SK-N-SH treated with all-trans-retinoic acid at 6 μM for 48 hours (cell line): ENCODE measurements at regions not wholly inside any gene's neighbourhood (a gene's known extent, or its start where the extent isn't known, plus 50 kb on each side); places are given as distances from the start of the nearest gene placed in this dataset.

Experiments
- ARNTL ChIP-seq: fragments of 450-650 bp; formaldehyde crosslinking; IDR thresholded peaks from 2 replicates; pipeline ENCODE4 v1.5.0; 2020; ENCODE audit warnings: low read depth, mild to moderate bottlenecking, moderate library complexity, borderline replicate concordance
- CREB5 ChIP-seq: fragments of 250-450 bp; sonication (Bioruptor Pico); IDR thresholded peaks from 2 replicates; pipeline ENCODE4 v1.5.1; 2020; ENCODE audit warnings: low read depth, mild to moderate bottlenecking, moderate library complexity
- PPARA ChIP-seq: fragments of 250-450 bp; sonication (Bioruptor Pico); IDR thresholded peaks from 2 replicates; pipeline ENCODE4 v1.5.0; 2020; ENCODE audit warnings: mild to moderate bottlenecking, borderline replicate concordance
- RARB ChIP-seq: fragments of 250-450 bp; sonication (Bioruptor Pico); IDR thresholded peaks from 2 replicates; pipeline ENCODE4 v1.8.0; 2021; ENCODE audit warnings: mild to moderate bottlenecking, moderate library complexity
- SNAI2 ChIP-seq: fragments of 250-450 bp; sonication (Bioruptor Pico); IDR thresholded peaks from 2 replicates; pipeline ENCODE4 v1.5.0; 2020; ENCODE audit warnings: mild to moderate bottlenecking, moderate library complexity
- ZC3H10 ChIP-seq: fragments of 250-450 bp; sonication (Bioruptor Pico); IDR thresholded peaks from 2 replicates; pipeline ENCODE4 v1.5.1; 2021; ENCODE audit warnings: mild to moderate bottlenecking, moderate library complexity
- ZFP3 ChIP-seq: fragments of 250-450 bp; sonication (Bioruptor Pico); IDR thresholded peaks from 2 replicates; pipeline ENCODE4 v1.5.0; 2020; ENCODE audit warnings: mild to moderate bottlenecking, moderate library complexity
- ZFP30 ChIP-seq: fragments of 450-650 bp; formaldehyde crosslinking; IDR thresholded peaks from 2 replicates; pipeline ENCODE4 v1.5.0; 2022; ENCODE audit warnings: mild to moderate bottlenecking, moderate library complexity

GRCh38 chr2:84212611-84213314 is 246.3 kb downstream of the SUCLG1 start:
- TF ChIP-seq RARB = no peak
- no peak for TF ChIP-seq PPARA (CRISPR knock-in tag)
- TF ChIP-seq ARNTL (CRISPR knock-in tag) = no peak
- no peak for TF ChIP-seq CREB5
- TF ChIP-seq ZFP30 (CRISPR knock-in tag) = no peak
- no peak for TF ChIP-seq ZC3H10 (CRISPR knock-in tag)
- TF ChIP-seq ZFP3 (CRISPR knock-in tag) = no peak
- no peak for TF ChIP-seq SNAI2 (CRISPR knock-in tag)
